Esophagus muscularis mucosa (tissue), 4 donors: ENCODE measurements at regions not wholly inside any gene's neighbourhood (a gene's known extent, or its start where the extent isn't known, plus 50 kb on each side); places are given as distances from the start of the nearest gene placed in this dataset.
A peak's percentile ranks its signal among the peaks of the same experiment; 100 is the strongest.

ENCODE experiments used
- DNase-seq: peaks from one replicate; pipeline ENCODE4 v3.0.0-alpha.2; 2017; ENCODE audit errors: extremely low spot score
- H3K27ac ChIP-seq, 4 donors: fragments of 200-600 bp; sonication (generic); replicated peaks in 1 of 4; 1 replicate in 3 of 4; 2 replicates in 1 of 4; pipeline ENCODE4 v1.5.1; 2016 to 2019; ENCODE audit warnings: mild to moderate bottlenecking in 1 of 4
- H3K27me3 ChIP-seq, 4 donors: fragments of 200-600 bp; sonication (generic); one replicate each; pipeline versions ENCODE4 v1.5.1 to v1.6.0; 2016 to 2019
- H3K36me3 ChIP-seq, 4 donors: fragments of 200-600 bp; sonication (generic); one replicate each; pipeline ENCODE4 v1.5.1; 2016 to 2019
- H3K4me1 ChIP-seq, 4 donors: fragments of 200-600 bp; sonication (generic); one replicate each; pipeline ENCODE4 v1.5.1; 2016 to 2019
- H3K4me3 ChIP-seq, 4 donors: fragments of 200-600 bp; sonication (generic); 1 replicate in 2 of 4; 2 replicates in 2 of 4; pipeline ENCODE4 v1.5.1; 2016 to 2019; ENCODE audit warnings: mild to moderate bottlenecking in 4 of 4, moderate library complexity in 1 of 4
- H3K9me3 ChIP-seq, 4 donors: fragments of 200-600 bp; sonication (generic); 1 replicate in 3 of 4; 2 replicates in 1 of 4; pipeline ENCODE4 v1.5.1; 2016 to 2019
- CTCF ChIP-seq, 3 experiments: fragments of 200-600 bp in 2 of 3; fragments of 450-650 bp in 1 of 3; sonication (generic) in 2 of 3; IDR thresholded peaks; one replicate each; pipeline ENCODE4 v1.5.1; 2017 to 2019; ENCODE audit warnings: antibody characterized with exemption in 3 of 3, mild to moderate bottlenecking in 2 of 3, moderate library complexity in 1 of 3
- EP300 ChIP-seq: sonication (generic); formaldehyde crosslinking; IDR thresholded peaks from one replicate; pipeline ENCODE4 v1.6.1; 2017; ENCODE audit warnings: antibody characterized with exemption
- POLR2A ChIP-seq: fragments of 450-650 bp; IDR thresholded peaks from one replicate; pipeline ENCODE4 v1.6.1; 2017; ENCODE audit warnings: antibody characterized with exemption, moderate library complexity, mild to moderate bottlenecking, low read depth
- POLR2AphosphoS5 ChIP-seq, 2 donors: sonication (generic); formaldehyde crosslinking; IDR thresholded peaks; one replicate each; pipeline ENCODE4 v1.6.1; 2017; ENCODE audit warnings: antibody characterized with exemption in 2 of 2
- WGBS: methylation state at CpG from one replicate; pipeline ENCODE4 v1.1.5; 2018; 5-methylcytosine and 5-hydroxymethylcytosine counted together
- intact Hi-C: fragments of 100-400 bp; cut with DNase I; formaldehyde crosslinking; loops from one replicate; pipeline ENCODE4 v1.15.1; 2023

- no peak overlapping the region for H3K4me3 ChIP-seq
- intact Hi-C loops, result no loop called here
- no peaks in the 10 kb centered on the region for H3K9me3 ChIP-seq
- H3K27me3 ChIP-seq, result peaks cover 0 to 7% (median 0%) of the 10 kb centered on the region in 4 donors
- WGBS, result 98% methylated on average over 2 of the region's 2 CpGs
- no peaks in the 10 kb centered on the region for H3K36me3 ChIP-seq
- TF ChIP-seq POLR2A (no peak), EP300 (no peak), CTCF (IDR thresholded peaks at IDR 0.05) (no peak), POLR2AphosphoS5 (IDR thresholded peaks at IDR 0.05) (no peak)
- H3K27ac ChIP-seq, result no peak overlapping the region
- no peak for DNase-seq
- H3K4me1 ChIP-seq, result peaks cover 0 to 17% (median 16%) of the 10 kb centered on the region in 4 donors
Measured at GRCh38 chr7:131865911-131866310, 309.5 kb upstream of the PODXL start.

GRCh38 chr7:131861620-131862346 lies 305.4 kb upstream of the PODXL start:
- H3K4me3 ChIP-seq, result no peak overlapping the region
- no peak for DNase-seq
- intact Hi-C loops, result no loop called here
- no peak overlapping the region for H3K27ac ChIP-seq
- H3K27me3 ChIP-seq, result no peaks in the 10 kb centered on the region
- no peaks in the 10 kb centered on the region for H3K9me3 ChIP-seq
- TF ChIP-seq CTCF (IDR thresholded peaks at IDR 0.05) (no peak), EP300 (no peak), POLR2A (no peak), POLR2AphosphoS5 (IDR thresholded peaks at IDR 0.05) (no peak)
- 67% methylated on average over 4 of the region's 4 CpGs for WGBS
- H3K4me1 ChIP-seq, result peaks cover 0 to 32% (median 27%) of the 10 kb centered on the region in 4 donors
- no peaks in the 10 kb centered on the region for H3K36me3 ChIP-seq

GRCh38 chr7:131859147-131859821 lies 302.9 kb upstream of the PODXL start:
- H3K27ac ChIP-seq, result peak overlapping the region in 2 of 4 donors; percentile 23 to 43
- WGBS, result 15% methylated on average over 6 of the region's 6 CpGs
- intact Hi-C loops, result no loop called here

GRCh38 chr7:131858611-131859010 lies 302.2 kb upstream of the PODXL start:
- WGBS, result 79% methylated on average over 2 of the region's 2 CpGs
- Histone ChIP-seq H3K27ac (no peak overlapping the region), H3K36me3 (no peaks in the 10 kb centered on the region), H3K27me3 (no peaks in the 10 kb centered on the region), H3K4me3 (no peak overlapping the region), H3K4me1 (peaks cover 0 to 32% (median 27%) of the 10 kb centered on the region in 4 donors), H3K9me3 (no peaks in the 10 kb centered on the region)
- DNase-seq, result no peak
- intact Hi-C loops, result no loop called here
- TF ChIP-seq POLR2A (no peak), CTCF (IDR thresholded peaks at IDR 0.05) (no peak), POLR2AphosphoS5 (IDR thresholded peaks at IDR 0.05) (no peak), EP300 (no peak)

More at GRCh38 chr7:131859147-131859821, 302.9 kb upstream of the PODXL start:
- Histone ChIP-seq H3K9me3 (no peaks in the 10 kb centered on the region), H3K27me3 (no peaks in the 10 kb centered on the region), H3K36me3 (no peaks in the 10 kb centered on the region), H3K4me3 (no peak overlapping the region), H3K4me1 (peaks cover 0 to 32% (median 27%) of the 10 kb centered on the region in 4 donors)
- DNase-seq, result no peak
- TF ChIP-seq EP300 (no peak), CTCF (IDR thresholded peaks at IDR 0.05) (peak; percentile 55 to 91 (median 67)), POLR2AphosphoS5 (IDR thresholded peaks at IDR 0.05) (peak in 1 of 2 donors; percentile 17), POLR2A (no peak)
